RPMI8226 (cell line): ENCODE measurements at regions not wholly inside any gene's neighbourhood (a gene's known extent, or its start where the extent isn't known, plus 50 kb on each side); places are given as distances from the start of the nearest gene placed in this dataset.

Experiments
- DNase-seq: peaks from one replicate; pipeline ENCODE4 v3.0.0-alpha.2; 2015

- no peak for DNase-seq
Measured at GRCh38 chr21:35323947-35324346, 274.8 kb upstream of the RUNX1 start.

GRCh38 chr21:35321322-35322200 lies 272.5 kb upstream of the RUNX1 start:
- no peak for DNase-seq

- DNase-seq: no peak
Measured at GRCh38 chr21:35319684-35320283, 270.7 kb upstream of the RUNX1 start.

- no peak for DNase-seq
Measured at GRCh38 chr21:35316933-35317332, 267.8 kb upstream of the RUNX1 start.

- DNase-seq: no peak
Measured at GRCh38 chr21:35316456-35316855, 267.4 kb upstream of the RUNX1 start.

GRCh38 chr21:35314857-35315582 lies 265.9 kb upstream of the RUNX1 start:
- no peak for DNase-seq

- no peak for DNase-seq
Measured at GRCh38 chr21:35311985-35312384, 262.9 kb upstream of the RUNX1 start.

- no peak for DNase-seq
Measured at GRCh38 chr21:35309316-35309715, 260.2 kb upstream of the RUNX1 start.

GRCh38 chr21:35303085-35303484 lies 254.0 kb upstream of the RUNX1 start:
- no peak for DNase-seq

GRCh38 chr21:35298757-35299156 lies 249.7 kb upstream of the RUNX1 start:
- no peak for DNase-seq

GRCh38 chr21:35297665-35298064 lies 248.6 kb upstream of the RUNX1 start:
- no peak for DNase-seq

- peak; percentile 85 for DNase-seq
Measured at GRCh38 chr21:35294231-35294898, 245.3 kb upstream of the RUNX1 start.

GRCh38 chr21:35291973-35292627 lies 243.0 kb upstream of the RUNX1 start:
- no peak for DNase-seq

- no peak for DNase-seq
Measured at GRCh38 chr21:35291034-35291433, 241.9 kb upstream of the RUNX1 start.

GRCh38 chr21:35288238-35288637 lies 239.1 kb upstream of the RUNX1 start:
- no peak for DNase-seq

GRCh38 chr21:35284199-35284598 lies 235.1 kb upstream of the RUNX1 start:
- peak; percentile 36 for DNase-seq

GRCh38 chr21:35282944-35283343 lies 233.8 kb upstream of the RUNX1 start:
- DNase-seq: no peak

- DNase-seq: no peak
Measured at GRCh38 chr21:35281956-35282355, 232.9 kb upstream of the RUNX1 start.

GRCh38 chr21:35280231-35280630 lies 231.1 kb upstream of the RUNX1 start:
- DNase-seq: no peak

- no peak for DNase-seq
Measured at GRCh38 chr21:35275776-35276175, 226.7 kb upstream of the RUNX1 start.

- DNase-seq: no peak
Measured at GRCh38 chr21:35274923-35275322, 225.8 kb upstream of the RUNX1 start.

GRCh38 chr21:35274090-35274489 lies 225.0 kb upstream of the RUNX1 start:
- no peak for DNase-seq

GRCh38 chr21:35273333-35273732 lies 224.2 kb upstream of the RUNX1 start:
- DNase-seq: no peak
